Esophagus (tissue), 2 donors: ENCODE measurements at regions not wholly inside any gene's neighbourhood (a gene's known extent, or its start where the extent isn't known, plus 50 kb on each side); places are given as distances from the start of the nearest gene placed in this dataset.

Experiments used
- H3K27ac ChIP-seq, 2 donors: one replicate each; pipeline ENCODE4 v1.5.1; 2013; ENCODE audit warnings: low read depth in 2 of 2, mild to moderate bottlenecking in 2 of 2, inconsistent platforms in 1 of 2, low read length in 1 of 2, moderate library complexity in 1 of 2
- H3K27me3 ChIP-seq, 2 donors: one replicate each; pipeline ENCODE4 v1.6.1; 2013; ENCODE audit warnings: low read length in 2 of 2, control low read depth in 1 of 2, mild to moderate bottlenecking in 1 of 2; ENCODE audit not compliant: insufficient read depth in 2 of 2, control insufficient read depth in 1 of 2
- H3K36me3 ChIP-seq, 2 donors: one replicate each; pipeline ENCODE4 v1.6.1; 2013; ENCODE audit warnings: low read length in 1 of 2; ENCODE audit not compliant: control insufficient read depth in 2 of 2, insufficient read depth in 2 of 2
- H3K4me1 ChIP-seq, 2 donors: one replicate each; pipeline ENCODE4 v1.6.1; 2013; ENCODE audit warnings: low read length in 1 of 2; ENCODE audit not compliant: control insufficient read depth in 2 of 2, insufficient read depth in 2 of 2
- H3K4me3 ChIP-seq, 2 donors: one replicate each; pipeline ENCODE4 v1.5.1; 2013; ENCODE audit warnings: low read length in 2 of 2, mild to moderate bottlenecking in 2 of 2, low read depth in 1 of 2, moderate library complexity in 1 of 2
- H3K9me3 ChIP-seq, 2 donors: one replicate each; pipeline ENCODE4 v1.6.1; 2013; ENCODE audit warnings: mild to moderate bottlenecking in 2 of 2, low read depth in 1 of 2, low read length in 1 of 2, moderate library complexity in 1 of 2; ENCODE audit not compliant: control insufficient read depth in 2 of 2, insufficient read depth in 1 of 2
- WGBS, 2 donors: extraction: QIAGEN DNeasy Blood & Tissue Kit; methylation state at CpG; one replicate each; pipeline ENCODE4 v1.1.7; 2013; 5-methylcytosine and 5-hydroxymethylcytosine counted together
- donor health status: healthy with polysubstance abuse.
- donor health status: Bipolar disorder and iron deficiency.

DNA sequence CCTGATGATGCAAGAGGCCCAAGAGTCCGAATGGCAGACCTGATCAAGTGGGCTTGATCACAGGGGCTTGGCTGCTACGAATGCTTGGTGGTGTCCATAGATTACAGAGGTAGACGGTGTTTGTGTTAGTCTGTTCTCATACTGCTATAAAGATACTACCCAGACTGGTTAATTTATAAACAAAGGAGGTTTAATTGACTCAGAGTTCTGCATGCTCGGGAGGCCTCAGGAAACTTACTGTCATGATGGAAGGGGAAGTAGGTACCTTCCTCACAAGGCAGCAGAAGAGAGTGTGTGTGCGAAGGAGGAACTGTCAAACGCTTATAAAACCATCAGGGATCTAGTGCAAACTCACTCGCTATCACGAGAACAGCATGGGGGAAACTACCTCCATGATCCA is 268.9 kb upstream of the KLF6 start:
- H3K9me3 ChIP-seq, result no peaks in the 10 kb centered on the region
- H3K4me3 ChIP-seq, result no peak overlapping the region
- H3K36me3 ChIP-seq, result no peaks in the 10 kb centered on the region
- no peak overlapping the region for H3K27ac ChIP-seq
- H3K4me1 ChIP-seq, result no peaks in the 10 kb centered on the region
- WGBS, 2 donors, result 89 to 90% methylated on average over 8 of the region's 8 CpGs
- no peaks in the 10 kb centered on the region for H3K27me3 ChIP-seq

DNA sequence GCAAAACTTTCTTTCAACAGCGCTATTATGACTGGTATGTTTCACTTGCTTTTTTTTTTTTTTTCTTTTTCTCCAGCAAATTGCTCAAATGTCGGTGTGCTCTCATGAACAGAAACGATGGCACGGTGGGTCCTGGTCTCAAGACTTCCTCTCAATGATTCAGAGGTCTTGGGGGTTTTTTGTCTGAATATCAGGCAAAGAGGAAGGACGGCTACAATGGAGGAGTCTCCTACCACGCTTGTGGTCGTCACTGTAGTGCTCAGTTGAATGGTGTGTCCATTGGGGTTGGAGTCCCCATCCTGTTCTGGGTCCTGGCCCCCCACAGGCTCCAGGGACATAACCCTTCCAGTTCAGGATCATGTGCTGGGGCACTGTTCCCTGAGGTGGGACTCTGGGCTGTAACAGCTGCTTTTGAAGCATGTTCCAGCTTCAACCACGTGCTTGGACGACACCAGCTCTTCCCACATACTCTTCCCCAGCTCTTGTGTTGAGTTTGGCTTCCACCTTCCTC is 266.7 kb upstream of the KLF6 start:
- Histone ChIP-seq H3K4me1 (no peaks in the 10 kb centered on the region), H3K9me3 (no peaks in the 10 kb centered on the region), H3K27ac (peak overlapping the region; percentile 30 to 66), H3K36me3 (no peaks in the 10 kb centered on the region), H3K4me3 (peak overlapping the region in 1 of 2 donors; percentile 15), H3K27me3 (no peaks in the 10 kb centered on the region)
- WGBS, 2 donors, result 67 to 75% methylated on average over 9 of the region's 9 CpGs

DNA sequence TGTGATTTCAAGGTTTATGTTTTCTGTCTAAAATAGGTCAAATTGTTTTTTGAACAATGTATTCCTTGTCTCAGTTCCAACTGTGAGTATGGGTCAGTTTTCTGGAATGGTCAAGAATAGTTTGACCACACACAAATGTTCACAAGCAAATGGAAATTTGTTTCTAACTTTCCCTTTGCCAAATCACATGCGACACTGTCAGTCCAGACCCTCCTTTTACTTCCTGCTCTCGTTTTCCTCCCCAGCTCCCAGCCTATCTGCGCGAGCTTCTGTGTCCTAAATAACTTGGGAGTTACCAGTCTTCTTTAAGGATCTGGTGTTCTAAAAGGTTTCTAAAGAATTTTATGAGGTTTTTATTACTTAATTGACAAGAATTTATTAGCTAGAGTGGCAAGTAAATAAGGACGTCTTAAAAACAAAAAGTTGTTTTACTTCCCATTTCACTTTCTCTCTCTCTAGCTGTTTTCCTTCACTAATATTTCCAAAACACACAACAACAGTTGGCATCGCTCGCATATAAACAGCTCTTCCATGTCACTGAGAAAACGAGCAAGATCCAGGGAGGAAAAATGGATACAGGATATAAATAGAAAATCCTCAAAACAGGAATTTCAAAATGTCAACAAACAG is 266.1 kb upstream of the KLF6 start:
- Histone ChIP-seq H3K9me3 (no peaks in the 10 kb centered on the region), H3K4me1 (no peaks in the 10 kb centered on the region), H3K27me3 (no peaks in the 10 kb centered on the region), H3K27ac (peak overlapping the region in 1 of 2 donors; percentile 41), H3K36me3 (no peaks in the 10 kb centered on the region), H3K4me3 (peak overlapping the region in 1 of 2 donors; percentile 15)
- WGBS, 2 donors, result 38 to 40% methylated on average over 8 of the region's 8 CpGs

DNA sequence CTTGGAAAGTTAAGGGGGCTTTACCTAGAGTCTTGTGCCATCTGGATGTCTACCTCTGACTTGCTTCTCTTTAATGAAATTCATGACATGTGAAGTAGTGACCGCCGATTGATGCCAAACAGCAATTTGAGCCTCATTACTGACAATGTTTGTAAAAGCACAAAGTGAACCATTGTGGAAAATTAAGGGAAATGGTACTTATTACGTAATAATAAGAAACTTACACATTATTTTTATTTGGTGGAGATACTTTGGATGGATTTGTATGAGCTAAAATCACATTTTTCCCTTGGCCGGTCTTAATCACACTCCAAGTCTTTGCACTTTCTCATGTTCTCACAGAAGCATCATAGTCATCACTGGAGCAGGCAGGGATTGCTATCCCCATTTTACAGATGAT is 265.1 kb upstream of the KLF6 start:
- no peaks in the 10 kb centered on the region for H3K4me1 ChIP-seq
- no peak overlapping the region for H3K27ac ChIP-seq
- no peaks in the 10 kb centered on the region for H3K36me3 ChIP-seq
- H3K27me3 ChIP-seq, result no peaks in the 10 kb centered on the region
- no peaks in the 10 kb centered on the region for H3K9me3 ChIP-seq
- no peak overlapping the region for H3K4me3 ChIP-seq
- WGBS, 2 donors, result 83 to 95% methylated on average over 4 of the region's 4 CpGs

DNA sequence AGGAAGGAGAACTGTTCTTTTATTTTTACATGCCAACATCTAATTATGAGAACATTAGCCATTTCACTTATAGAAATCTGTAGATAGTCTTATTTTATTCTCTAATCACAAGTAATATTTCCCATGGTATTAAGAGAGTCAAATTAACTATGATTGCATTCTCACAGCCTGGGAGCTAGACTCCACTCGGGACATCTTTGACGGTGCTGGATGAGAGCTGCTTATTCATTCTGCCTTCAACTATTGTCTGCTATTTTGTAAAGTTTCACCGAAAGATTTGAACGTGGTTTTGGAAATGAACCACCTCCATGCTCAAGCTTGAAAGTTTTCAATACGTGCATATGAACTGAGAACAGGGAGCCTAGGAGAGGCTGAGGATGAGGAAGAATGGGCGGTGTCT is 264.3 kb upstream of the KLF6 start:
- Histone ChIP-seq H3K4me1 (no peaks in the 10 kb centered on the region), H3K36me3 (no peaks in the 10 kb centered on the region), H3K27ac (no peak overlapping the region), H3K4me3 (no peak overlapping the region), H3K9me3 (no peaks in the 10 kb centered on the region), H3K27me3 (no peaks in the 10 kb centered on the region)
- 93% methylated on average over 6 of the region's 6 CpGs for WGBS, 2 donors

DNA sequence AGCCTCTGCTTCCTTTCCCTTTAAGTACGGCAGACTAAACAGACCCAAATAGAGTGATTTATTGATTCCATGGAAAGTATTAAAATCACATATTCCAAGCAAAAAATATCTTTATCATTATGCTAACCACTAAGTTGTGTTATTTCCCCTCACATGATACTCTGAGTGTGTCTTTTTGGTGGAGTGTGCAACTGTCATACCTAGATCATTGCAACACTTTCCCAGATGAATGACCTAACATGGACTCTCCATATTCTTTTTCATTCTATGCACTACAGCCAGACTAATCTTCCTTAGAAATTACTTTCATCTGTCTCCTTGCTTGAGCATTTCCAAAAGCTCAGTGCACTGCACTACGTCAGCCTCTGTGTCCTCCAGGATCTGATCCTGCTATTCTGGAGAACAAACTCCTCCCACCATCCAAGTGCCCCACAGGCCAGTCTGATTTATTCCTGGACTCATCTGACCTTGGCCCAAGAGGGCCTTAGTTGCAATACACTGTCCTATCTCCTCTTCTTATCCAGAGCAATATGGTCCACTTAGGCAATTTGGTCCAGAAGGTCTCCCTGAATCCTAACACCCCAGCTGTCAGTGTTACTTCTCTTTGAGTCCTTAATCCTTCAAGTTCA is 263.3 kb upstream of the KLF6 start:
- H3K4me1 ChIP-seq, result no peaks in the 10 kb centered on the region
- no peaks in the 10 kb centered on the region for H3K9me3 ChIP-seq
- WGBS, 2 donors, result 73 to 83% methylated on average over 1 to 2 of the region's 2 CpGs
- no peaks in the 10 kb centered on the region for H3K36me3 ChIP-seq
- H3K27ac ChIP-seq, result no peak overlapping the region
- no peaks in the 10 kb centered on the region for H3K27me3 ChIP-seq
- no peak overlapping the region for H3K4me3 ChIP-seq

DNA sequence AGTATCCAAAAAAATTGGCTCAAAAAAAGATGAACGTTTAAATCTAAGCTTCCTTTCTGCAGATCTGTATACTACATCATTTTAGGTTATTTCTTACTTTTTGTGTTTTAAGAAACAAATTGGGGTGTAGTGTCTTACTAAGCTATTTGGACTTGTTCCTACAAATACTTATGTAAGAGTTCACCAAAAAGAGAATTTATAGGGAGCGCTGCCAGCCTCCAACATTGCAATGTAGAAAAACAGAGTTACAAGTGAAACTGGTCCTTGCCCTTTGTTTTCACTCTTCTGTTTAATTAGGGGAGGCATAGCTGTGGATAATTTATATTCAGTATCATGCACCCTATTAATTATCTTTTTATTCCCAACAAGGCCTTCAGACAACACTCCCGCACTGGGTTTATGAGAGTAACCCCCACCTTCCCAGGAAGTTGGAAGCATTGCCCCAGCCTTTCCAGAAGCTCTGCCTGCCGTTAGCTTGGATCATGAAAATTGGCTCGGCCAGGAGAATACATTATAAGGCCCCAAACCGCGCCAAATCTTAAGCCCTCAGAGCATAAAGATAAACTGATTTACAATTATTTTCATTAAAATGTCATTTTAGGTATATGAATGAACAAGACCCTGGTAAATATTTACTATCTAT is 261.8 kb upstream of the KLF6 start:
- Histone ChIP-seq H3K27ac (no peak overlapping the region), H3K4me3 (no peak overlapping the region)
- WGBS, 2 donors, result 35 to 52% methylated on average over 7 of the region's 7 CpGs

DNA sequence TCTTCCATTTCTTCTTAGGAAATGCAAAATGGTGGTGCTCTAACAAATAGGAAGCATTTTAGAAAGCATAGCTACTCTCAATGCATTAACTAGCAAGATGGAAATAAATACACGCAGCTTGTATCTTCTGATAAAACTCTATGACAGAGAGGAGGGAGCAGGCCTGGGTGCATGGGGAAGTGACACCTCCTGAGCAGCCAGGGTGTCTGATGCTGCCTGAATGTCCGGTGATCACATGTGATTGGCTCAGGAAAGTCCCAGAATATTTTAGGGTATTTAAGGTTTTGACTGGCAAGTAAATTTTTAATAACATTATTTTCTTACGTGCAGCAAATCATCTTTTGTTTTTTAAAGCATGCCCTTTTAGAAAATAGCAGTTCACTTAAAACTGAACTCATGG is 261.0 kb upstream of the KLF6 start:
- H3K9me3 ChIP-seq, result peaks cover 0 to 3% of the 10 kb centered on the region in 2 donors
- 80 to 92% methylated on average over 3 of the region's 3 CpGs for WGBS, 2 donors
- H3K4me1 ChIP-seq, result no peaks in the 10 kb centered on the region
- H3K4me3 ChIP-seq, result no peak overlapping the region
- no peaks in the 10 kb centered on the region for H3K27me3 ChIP-seq
- no peaks in the 10 kb centered on the region for H3K36me3 ChIP-seq
- no peak overlapping the region for H3K27ac ChIP-seq

More for the DNA sequence above, 261.8 kb upstream of the KLF6 start:
- Histone ChIP-seq H3K36me3 (no peaks in the 10 kb centered on the region), H3K27me3 (no peaks in the 10 kb centered on the region), H3K4me1 (no peaks in the 10 kb centered on the region), H3K9me3 (no peaks in the 10 kb centered on the region)

DNA sequence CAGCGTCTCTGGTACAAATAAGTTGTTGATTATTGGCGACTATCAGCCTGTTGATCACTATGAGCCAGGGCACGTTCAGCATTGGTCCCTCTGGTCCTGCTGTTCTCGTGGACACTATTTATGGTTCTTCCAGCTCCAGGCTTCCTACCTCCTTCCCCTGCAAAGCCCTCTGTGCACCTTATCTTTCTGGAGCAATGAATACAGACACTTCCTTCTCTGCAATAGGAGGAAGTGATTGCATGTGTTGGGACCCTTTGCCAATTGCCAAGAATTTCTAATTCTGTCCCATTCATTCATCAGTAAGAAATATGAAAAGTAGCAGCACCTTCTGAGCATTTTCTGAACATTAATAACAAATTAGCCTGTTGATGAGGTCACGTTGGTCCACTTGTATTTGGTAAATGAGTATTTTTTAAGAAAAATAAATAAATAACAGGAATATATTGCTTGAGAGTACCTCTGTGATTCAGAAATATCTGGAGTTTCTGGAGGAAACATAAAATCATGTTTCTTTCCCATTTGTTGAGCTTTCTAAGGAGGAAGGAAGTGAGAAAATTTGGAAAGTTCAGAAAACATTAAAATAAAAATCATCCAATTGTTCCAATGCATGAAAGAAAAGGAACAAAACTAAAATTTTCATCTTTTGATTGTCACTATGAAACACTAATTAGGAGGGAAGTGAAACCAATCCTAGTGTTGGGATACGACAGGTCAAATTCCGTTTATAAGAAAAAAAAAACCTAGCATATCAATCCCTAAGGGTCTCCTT is 259.1 kb upstream of the KLF6 start:
- Histone ChIP-seq H3K4me3 (no peak overlapping the region), H3K4me1 (no peaks in the 10 kb centered on the region), H3K27me3 (no peaks in the 10 kb centered on the region), H3K9me3 (peaks cover 0 to 3% of the 10 kb centered on the region in 2 donors), H3K27ac (no peak overlapping the region), H3K36me3 (no peaks in the 10 kb centered on the region)
- 75 to 78% methylated on average over 7 of the region's 7 CpGs for WGBS, 2 donors
